Right lobe of liver (tissue), 4 donors: ENCODE measurements at regions not wholly inside any gene's neighbourhood (a gene's known extent, or its start where the extent isn't known, plus 50 kb on each side); places are given as distances from the start of the nearest gene placed in this dataset.

Experiments used
- POLR2A ChIP-seq: fragments of 450-650 bp; IDR thresholded peaks from one replicate; pipeline ENCODE4 v1.6.1; 2017; ENCODE audit warnings: antibody characterized with exemption, mild to moderate bottlenecking
- TF ChIP-seq, protein P1 (sequence below), 4 donors: fragments of 200-600 bp in 3 of 4; fragments of 450-650 bp in 1 of 4; IDR thresholded peaks; one replicate each; pipeline versions ENCODE4 v1.5.1 to v1.8.0; 2016 to 2022; ENCODE audit warnings: antibody characterized with exemption in 4 of 4, mild to moderate bottlenecking in 2 of 4
- donor health status: DM: no; HTN: no; CAD: no.
- donor health status: DM: no; HTN: no; CAD: no.
- donor health status: DM: no; HTN: yes; CAD: no.

DNA sequence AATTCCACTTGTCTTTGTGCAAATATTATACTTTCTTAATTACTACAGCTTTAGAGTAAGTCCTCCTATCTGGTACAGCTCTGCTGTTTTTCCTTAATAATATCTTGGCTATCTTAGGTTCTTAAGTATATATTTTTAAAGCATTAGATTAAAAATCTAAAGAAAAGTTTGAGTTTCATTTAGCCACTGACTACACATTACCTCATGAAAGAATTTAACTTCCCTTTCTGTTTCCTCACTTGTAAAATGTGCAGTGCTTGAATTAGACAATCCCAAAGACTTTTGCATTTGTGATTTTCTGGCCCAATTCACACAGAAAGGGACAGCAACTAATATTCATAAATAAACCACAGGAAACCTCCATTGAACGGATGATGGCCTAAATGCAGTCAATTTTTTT is 126.4 kb upstream of the SAMSN1 start:
- TF ChIP-seq, protein P1, sequence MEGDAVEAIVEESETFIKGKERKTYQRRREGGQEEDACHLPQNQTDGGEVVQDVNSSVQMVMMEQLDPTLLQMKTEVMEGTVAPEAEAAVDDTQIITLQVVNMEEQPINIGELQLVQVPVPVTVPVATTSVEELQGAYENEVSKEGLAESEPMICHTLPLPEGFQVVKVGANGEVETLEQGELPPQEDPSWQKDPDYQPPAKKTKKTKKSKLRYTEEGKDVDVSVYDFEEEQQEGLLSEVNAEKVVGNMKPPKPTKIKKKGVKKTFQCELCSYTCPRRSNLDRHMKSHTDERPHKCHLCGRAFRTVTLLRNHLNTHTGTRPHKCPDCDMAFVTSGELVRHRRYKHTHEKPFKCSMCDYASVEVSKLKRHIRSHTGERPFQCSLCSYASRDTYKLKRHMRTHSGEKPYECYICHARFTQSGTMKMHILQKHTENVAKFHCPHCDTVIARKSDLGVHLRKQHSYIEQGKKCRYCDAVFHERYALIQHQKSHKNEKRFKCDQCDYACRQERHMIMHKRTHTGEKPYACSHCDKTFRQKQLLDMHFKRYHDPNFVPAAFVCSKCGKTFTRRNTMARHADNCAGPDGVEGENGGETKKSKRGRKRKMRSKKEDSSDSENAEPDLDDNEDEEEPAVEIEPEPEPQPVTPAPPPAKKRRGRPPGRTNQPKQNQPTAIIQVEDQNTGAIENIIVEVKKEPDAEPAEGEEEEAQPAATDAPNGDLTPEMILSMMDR (IDR thresholded peaks at IDR 0.05), result no peak
- no peak for TF ChIP-seq POLR2A
